H1 (cell line): ENCODE measurements at regions not wholly inside any gene's neighbourhood (a gene's known extent, or its start where the extent isn't known, plus 50 kb on each side); places are given as distances from the start of the nearest gene placed in this dataset.

Source experiments
- CTCF ChIA-PET: fragments of 300-600 bp; sonication (Branson Sonifier 250); formaldehyde crosslinking; loops from one replicate; lab custom pipeline; 2021; ENCODE audit not compliant: partially characterized antibody; lab: Charles Lee
- POLR2A ChIA-PET: fragments of 300-600 bp; sonication (Branson Sonifier 250); formaldehyde crosslinking; loops from one replicate; lab custom pipeline; 2021; ENCODE audit warnings: inconsistent platforms; ENCODE audit not compliant: partially characterized antibody; lab: Charles Lee
- DNase-seq, 2 experiments: peaks; one replicate each; pipeline versions ENCODE4 v3.0.0 to v3.0.0-alpha.2; 2010 to 2022; ENCODE audit warnings: low spot score in 2 of 2, low read depth in 1 of 2, mixed read lengths in 1 of 2
- FAIRE-seq: peaks from 2 replicates; lab custom pipeline; 2011; peaks lifted over from hg19 to GRCh38; lab: Jason Lieb, UNC
- H2AFZ ChIP-seq: 2 replicates; pipeline ENCODE4 v1.8.1; 2012; ENCODE audit warnings: low read length, inconsistent platforms
- H2AK5ac ChIP-seq: 2 replicates; pipeline ENCODE4 v1.6.1; 2013; ENCODE audit warnings: low read depth, low read length
- H2BK120ac ChIP-seq: replicated peaks from 2 replicates; pipeline ENCODE3; 2013; ENCODE audit warnings: low read depth, low read length, inconsistent platforms
- H2BK12ac ChIP-seq: 2 replicates; pipeline ENCODE4 v1.6.1; 2013; ENCODE audit warnings: low read depth, low read length
- H2BK15ac ChIP-seq: 2 replicates; pipeline ENCODE4 v1.6.1; 2013; ENCODE audit warnings: low read length
- H2BK20ac ChIP-seq: 2 replicates; pipeline ENCODE4 v1.6.1; 2013; ENCODE audit warnings: low read length
- H2BK5ac ChIP-seq: 2 replicates; pipeline ENCODE4 v1.6.1; 2013; ENCODE audit warnings: low read depth, low read length
- H3K14ac ChIP-seq: 2 replicates; pipeline ENCODE4 v1.6.1; 2013; ENCODE audit warnings: inconsistent platforms; ENCODE audit not compliant: insufficient read length
- H3K18ac ChIP-seq: 2 replicates; pipeline ENCODE4 v1.6.1; 2013; ENCODE audit warnings: low read length; ENCODE audit errors: extremely low read depth
- H3K23ac ChIP-seq: 2 replicates; pipeline ENCODE4 v1.6.1; 2013; ENCODE audit warnings: inconsistent platforms; ENCODE audit not compliant: insufficient read length
- H3K23me2 ChIP-seq: 2 replicates; pipeline ENCODE4 v1.6.1; 2013; ENCODE audit warnings: low read depth, low read length
- H3K27ac ChIP-seq: 2 replicates; pipeline ENCODE4 v1.6.1; 2011; ENCODE audit warnings: low read depth, low read length, inconsistent platforms
- H3K27me3 ChIP-seq, 4 experiments: replicated peaks in 1 of 4; 1 replicate in 1 of 4; 2 replicates in 3 of 4; pipeline versions ENCODE4 v1.6.1 to v1.8.1; 2011 to 2013; ENCODE audit warnings: low read length in 3 of 4, mild to moderate bottlenecking in 3 of 4, inconsistent platforms in 2 of 4, mixed read lengths in 2 of 4, moderate library complexity in 1 of 4; ENCODE audit not compliant: control insufficient read depth in 3 of 4, insufficient read depth in 3 of 4; ENCODE audit errors: extremely low read depth in 1 of 4
- H3K36me3 ChIP-seq, 4 experiments: 2 replicates each; pipeline versions ENCODE4 v1.6.1 to v1.8.1; 2011 to 2013; ENCODE audit warnings: mild to moderate bottlenecking in 4 of 4, low read length in 3 of 4, moderate library complexity in 2 of 4, control low read depth in 1 of 4, inconsistent platforms in 1 of 4; ENCODE audit not compliant: insufficient read depth in 4 of 4, control insufficient read depth in 2 of 4
- H3K4ac ChIP-seq: replicated peaks from 2 replicates; pipeline ENCODE3; 2013; ENCODE audit warnings: low read length, low read depth, mixed read lengths, inconsistent platforms; ENCODE audit not compliant: insufficient read length
- H3K4me1 ChIP-seq, 4 experiments: replicated peaks in 1 of 4; 1 replicate in 1 of 4; 2 replicates in 3 of 4; pipeline versions ENCODE4 v1.6.1 to v1.8.1; 2011 to 2013; ENCODE audit warnings: low read length in 3 of 4, inconsistent platforms in 2 of 4, mixed read lengths in 1 of 4; ENCODE audit not compliant: insufficient read depth in 4 of 4, control insufficient read depth in 3 of 4
- H3K4me2 ChIP-seq, 2 experiments: 2 replicates each; pipeline versions ENCODE4 v1.6.1 to v1.8.1; 2011 to 2013; ENCODE audit warnings: low read depth in 2 of 2, low read length in 2 of 2, control low read depth in 1 of 2, inconsistent platforms in 1 of 2, mild to moderate bottlenecking in 1 of 2; ENCODE audit not compliant: insufficient read depth in 1 of 2
- H3K4me3 ChIP-seq, 4 experiments: fragments of 200-600, 300-600 bp in 1 of 4; sonication (generic), shearing (Covaris generic), sonication (Bioruptor Twin) in 1 of 4; 2 replicates each; pipeline versions ENCODE4 v1.5.1 to v1.8.1; 2011 to 2016; ENCODE audit warnings: low read length in 4 of 4, low read depth in 3 of 4, control low read depth in 2 of 4, inconsistent platforms in 2 of 4, mild to moderate bottlenecking in 2 of 4, mixed read lengths in 1 of 4, moderate library complexity in 1 of 4; ENCODE audit not compliant: insufficient read depth in 2 of 4; ENCODE audit errors: extremely low read depth in 1 of 4
- H3K56ac ChIP-seq: replicated peaks from 2 replicates; pipeline ENCODE3; 2013; ENCODE audit warnings: low read depth, mild to moderate bottlenecking, mixed read lengths, low read length, inconsistent platforms; ENCODE audit not compliant: insufficient read length
- H3K79me1 ChIP-seq: 2 replicates; pipeline ENCODE4 v1.6.1; 2013; ENCODE audit warnings: low read depth, low read length, control low read depth
- H3K79me2 ChIP-seq, 2 experiments: 2 replicates each; pipeline versions ENCODE4 v1.6.1 to v1.8.1; 2012 to 2013; ENCODE audit warnings: low read length in 2 of 2, mild to moderate bottlenecking in 2 of 2, inconsistent platforms in 1 of 2; ENCODE audit not compliant: insufficient read depth in 2 of 2, control insufficient read depth in 1 of 2
- H3K9ac ChIP-seq, 4 experiments: replicated peaks in 1 of 4; 1 replicate in 1 of 4; 2 replicates in 3 of 4; pipeline versions ENCODE4 v1.6.1 to v1.8.1; 2011 to 2013; ENCODE audit warnings: low read depth in 3 of 4, low read length in 3 of 4, control low read depth in 2 of 4, mild to moderate bottlenecking in 2 of 4, moderate library complexity in 2 of 4, inconsistent platforms in 1 of 4; ENCODE audit errors: extremely low read depth in 1 of 4
- H3K9me3 ChIP-seq, 2 experiments: 2 replicates each; pipeline versions ENCODE4 v1.6.1 to v1.8.1; 2012 to 2013; ENCODE audit warnings: mild to moderate bottlenecking in 2 of 2, moderate library complexity in 2 of 2, control low read depth in 1 of 2, inconsistent platforms in 1 of 2, low read depth in 1 of 2, low read length in 1 of 2, mixed read lengths in 1 of 2; ENCODE audit not compliant: insufficient read depth in 2 of 2
- H4K20me1 ChIP-seq, 2 experiments: replicated peaks in 1 of 2; 2 replicates each; pipeline versions ENCODE3 to v1.8.1; 2011 to 2013; ENCODE audit warnings: inconsistent platforms in 2 of 2, low read length in 2 of 2, mild to moderate bottlenecking in 1 of 2; ENCODE audit not compliant: insufficient read depth in 2 of 2, control insufficient read depth in 1 of 2
- H4K5ac ChIP-seq: 2 replicates; pipeline ENCODE4 v1.6.1; 2013; ENCODE audit warnings: low read length, low read depth, mixed read lengths, inconsistent platforms; ENCODE audit not compliant: insufficient read length
- H4K8ac ChIP-seq: 2 replicates; pipeline ENCODE4 v1.8.0; 2013; ENCODE audit warnings: mild to moderate bottlenecking, moderate library complexity, low read length, inconsistent platforms; ENCODE audit not compliant: insufficient read depth; ENCODE audit errors: extremely low read depth
- H4K91ac ChIP-seq: replicated peaks from 2 replicates; pipeline ENCODE3; 2013; ENCODE audit warnings: low read length, mixed read lengths, inconsistent platforms; ENCODE audit not compliant: insufficient read length
- CHD1 ChIP-seq: IDR thresholded peaks from 2 replicates; pipeline ENCODE4 v1.6.1; 2012; ENCODE audit warnings: low read depth, low read length, improper control_type of control experiment
- JUND ChIP-seq: IDR thresholded peaks from 2 replicates; pipeline ENCODE4 v1.6.1; 2011; ENCODE audit warnings: mild to moderate bottlenecking, improper control_type of control experiment, low read length
- KDM5A ChIP-seq: fragments of 200-600 bp; IDR thresholded peaks from 2 replicates; pipeline ENCODE4 v1.7.1; 2012; ENCODE audit warnings: mild to moderate bottlenecking, low read length, inconsistent platforms, mixed read lengths
- SAP30 ChIP-seq: fragments of 300-600 bp; sonication (generic); IDR thresholded peaks from 2 replicates; pipeline ENCODE4 v1.7.1; 2012; ENCODE audit warnings: low read length, moderate library complexity, mild to moderate bottlenecking, inconsistent platforms; ENCODE audit not compliant: insufficient read depth, insufficient replicate concordance
- TAF1 ChIP-seq: IDR thresholded peaks from 2 replicates; pipeline ENCODE4 v1.6.1; 2011; ENCODE audit warnings: mild to moderate bottlenecking, low read depth, low read length
- WGBS, 2 experiments: shearing (Covaris generic) in 1 of 2; methylation state at CpG; one replicate each; pipeline versions ENCODE4 v1.1.6 to v1.1.7; 2013 to 2015; ENCODE audit warnings: low lambda C conversion rate in 2 of 2, mixed read lengths in 2 of 2, inconsistent platforms in 1 of 2, low coverage in 1 of 2, missing lambda C conversion rate in 1 of 2; ENCODE audit not compliant: insufficient replicate concordance in 2 of 2, insufficient coverage in 1 of 2, insufficient read length in 1 of 2; ENCODE audit errors: extremely low coverage in 1 of 2, missing lambda C conversion rate in 1 of 2; 5-methylcytosine and 5-hydroxymethylcytosine counted together

DNA sequence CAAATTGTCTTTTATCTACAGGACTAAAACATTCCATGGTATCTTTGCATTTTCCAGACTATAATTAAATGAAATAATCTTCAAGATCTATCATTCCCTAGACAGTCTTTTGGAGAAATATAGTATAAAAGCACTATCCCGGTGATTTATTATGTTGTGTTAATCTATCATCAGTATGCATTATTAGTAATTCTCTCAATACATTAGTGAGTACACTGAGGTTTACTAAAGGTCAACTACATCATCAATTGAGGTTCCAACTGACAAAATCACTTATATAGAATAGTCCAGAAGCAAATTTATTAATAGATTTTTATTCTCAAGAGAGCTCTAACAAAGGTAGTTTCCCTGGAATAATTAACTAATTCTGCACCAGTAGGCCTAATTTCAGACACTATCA, 169.6 kb downstream of the KCNA4 start:
- 89% methylated on average over 1 of the region's 1 CpG; no CpG with 5 or more reads in 1 of the 2 experiments for WGBS, 2 experiments
- CTCF ChIA-PET = interaction anchor here (0.9 kb wide), 1 partner anchor 470 kb away, joined by 3 read pairs; no protein-coding TSS in a partner anchor
- FAIRE-seq = no peak

More for the DNA sequence above, 169.6 kb downstream of the KCNA4 start:
- POLR2A ChIA-PET = no interaction called here
- H2AK5ac ChIP-seq = no peak overlapping the region
- H3K4me3 ChIP-seq = no peak overlapping the region
- no peak overlapping the region for H2AFZ ChIP-seq
- DNase-seq = no peak
- no peaks in the 10 kb centered on the region for H3K4me1 ChIP-seq
- H4K20me1 ChIP-seq = no peaks in the 10 kb centered on the region
- no peak overlapping the region for H2BK5ac ChIP-seq
- no peak overlapping the region for H2BK15ac ChIP-seq
- H2BK12ac ChIP-seq = no peak overlapping the region
- no peak overlapping the region for H3K18ac ChIP-seq
- H3K4me2 ChIP-seq = no peak overlapping the region
- H3K14ac ChIP-seq = no peak overlapping the region
- H3K4ac ChIP-seq = no peak overlapping the region
- no peak for TF ChIP-seq JUND
- TF ChIP-seq TAF1 = no peak
- no peak for TF ChIP-seq SAP30
- TF ChIP-seq CHD1 = no peak
- no peak for TF ChIP-seq KDM5A
- H3K23ac ChIP-seq = no peak overlapping the region
- H4K8ac ChIP-seq = no peak overlapping the region
- H3K9me3 ChIP-seq = no peaks in the 10 kb centered on the region
- H3K9ac ChIP-seq = no peak overlapping the region
- H4K91ac ChIP-seq = no peak overlapping the region
- no peaks in the 10 kb centered on the region for H3K36me3 ChIP-seq
- no peak overlapping the region for H3K27ac ChIP-seq
- no peak overlapping the region for H4K5ac ChIP-seq
- H3K27me3 ChIP-seq = peaks cover 0 to 1% (median 0%) of the 10 kb centered on the region in 4 experiments; a peak in 1 of 7 replicates
- no peaks in the 10 kb centered on the region; the same call in 1 of the 2 replicates for H3K23me2 ChIP-seq
- no peak overlapping the region for H2BK120ac ChIP-seq
- H3K79me2 ChIP-seq = no peaks in the 10 kb centered on the region
- H3K79me1 ChIP-seq = no peaks in the 10 kb centered on the region
- H2BK20ac ChIP-seq = no peak overlapping the region
- H3K56ac ChIP-seq = no peak overlapping the region
